Lung (tissue), 11 donors: ENCODE measurements at regions not wholly inside any gene's neighbourhood (a gene's known extent, or its start where the extent isn't known, plus 50 kb on each side); places are given as distances from the start of the nearest gene placed in this dataset.
A peak's percentile ranks its signal among the peaks of the same experiment; 100 is the strongest.

Source experiments
- ATAC-seq: fragments of 200-7000 bp; cut with Tn5 transposase; one replicate; pipeline ENCODE4 v1.9.1; 2020; ENCODE audit warnings: moderate number of reproducible peaks; ENCODE audit not compliant: insufficient read depth, low FRiP score
- DNase-seq, 3 donors: peaks; one replicate each; pipeline ENCODE4 v3.0.0-alpha.2; 2013 to 2017
- H3K27ac ChIP-seq, 2 donors: one replicate each; pipeline ENCODE4 v1.5.1; 2013; ENCODE audit warnings: mild to moderate bottlenecking in 2 of 2, moderate library complexity in 2 of 2, control low read depth in 1 of 2, inconsistent platforms in 1 of 2, low read depth in 1 of 2, low read length in 1 of 2
- H3K27me3 ChIP-seq, 3 donors: one replicate each; pipeline ENCODE4 v1.5.1; 2013; ENCODE audit warnings: low read length in 2 of 3; ENCODE audit not compliant: control insufficient read depth in 3 of 3, insufficient read depth in 3 of 3
- H3K36me3 ChIP-seq, 4 donors: one replicate each; pipeline ENCODE4 v1.5.1; 2013; ENCODE audit warnings: low read length in 4 of 4, mild to moderate bottlenecking in 1 of 4, moderate library complexity in 1 of 4; ENCODE audit not compliant: control insufficient read depth in 4 of 4, insufficient read depth in 4 of 4
- H3K4me1 ChIP-seq, 5 donors: one replicate each; pipeline ENCODE4 v1.5.1; 2013; ENCODE audit warnings: low read length in 5 of 5, mild to moderate bottlenecking in 2 of 5, moderate library complexity in 1 of 5; ENCODE audit not compliant: control insufficient read depth in 5 of 5, insufficient read depth in 5 of 5
- H3K4me3 ChIP-seq: one replicate; pipeline ENCODE4 v1.5.1; 2013; ENCODE audit warnings: mild to moderate bottlenecking, control low read depth, moderate library complexity
- H3K9ac ChIP-seq, 2 donors: one replicate each; pipeline ENCODE4 v1.5.1; 2013; ENCODE audit warnings: low read length in 2 of 2, control low read depth in 1 of 2; ENCODE audit not compliant: insufficient read depth in 1 of 2
- H3K9me3 ChIP-seq, 4 donors: one replicate each; pipeline ENCODE4 v1.5.1; 2013; ENCODE audit warnings: low read length in 3 of 4, mild to moderate bottlenecking in 1 of 4, moderate library complexity in 1 of 4; ENCODE audit not compliant: control insufficient read depth in 4 of 4, insufficient read depth in 3 of 4
- WGBS, 2 donors: extraction: QIAGEN DNeasy Blood & Tissue Kit; methylation state at CpG; one replicate each; pipeline ENCODE4 v1.1.7; 2013; 5-methylcytosine and 5-hydroxymethylcytosine counted together
- TF ChIP-seq, protein P1 (sequence below): IDR thresholded peaks from 2 replicates; pipeline ENCODE4 v1.5.1; 2012; ENCODE audit warnings: mild to moderate bottlenecking; ENCODE audit errors: control extremely low read depth, extremely low read depth
- donor health status: control.
- donor health status: control.
- donor health status: Bipolar disorder and iron deficiency.
- donor health status: healthy.
- donor health status: DM: yes; HTN: yes; CAD: no.

GRCh38 chr2:196248467-196249094 lies 77.2 kb upstream of the STK17B start:
- Histone ChIP-seq H3K9me3 (no peaks in the 10 kb centered on the region), H3K36me3 (peaks cover 0 to 5% (median 1%) of the 10 kb centered on the region in 4 donors), H3K27me3 (no peaks in the 10 kb centered on the region), H3K27ac (no peak overlapping the region), H3K4me3 (no peak overlapping the region), H3K4me1 (peaks cover 0 to 5% (median 0%) of the 10 kb centered on the region in 5 donors), H3K9ac (no peak overlapping the region)
- ATAC-seq = no peak
- DNase-seq = no peak
- TF ChIP-seq, protein P1, sequence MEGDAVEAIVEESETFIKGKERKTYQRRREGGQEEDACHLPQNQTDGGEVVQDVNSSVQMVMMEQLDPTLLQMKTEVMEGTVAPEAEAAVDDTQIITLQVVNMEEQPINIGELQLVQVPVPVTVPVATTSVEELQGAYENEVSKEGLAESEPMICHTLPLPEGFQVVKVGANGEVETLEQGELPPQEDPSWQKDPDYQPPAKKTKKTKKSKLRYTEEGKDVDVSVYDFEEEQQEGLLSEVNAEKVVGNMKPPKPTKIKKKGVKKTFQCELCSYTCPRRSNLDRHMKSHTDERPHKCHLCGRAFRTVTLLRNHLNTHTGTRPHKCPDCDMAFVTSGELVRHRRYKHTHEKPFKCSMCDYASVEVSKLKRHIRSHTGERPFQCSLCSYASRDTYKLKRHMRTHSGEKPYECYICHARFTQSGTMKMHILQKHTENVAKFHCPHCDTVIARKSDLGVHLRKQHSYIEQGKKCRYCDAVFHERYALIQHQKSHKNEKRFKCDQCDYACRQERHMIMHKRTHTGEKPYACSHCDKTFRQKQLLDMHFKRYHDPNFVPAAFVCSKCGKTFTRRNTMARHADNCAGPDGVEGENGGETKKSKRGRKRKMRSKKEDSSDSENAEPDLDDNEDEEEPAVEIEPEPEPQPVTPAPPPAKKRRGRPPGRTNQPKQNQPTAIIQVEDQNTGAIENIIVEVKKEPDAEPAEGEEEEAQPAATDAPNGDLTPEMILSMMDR = no peak
- WGBS, 2 donors = 35 to 75% methylated on average over 1 of the region's 1 CpG

DNA sequence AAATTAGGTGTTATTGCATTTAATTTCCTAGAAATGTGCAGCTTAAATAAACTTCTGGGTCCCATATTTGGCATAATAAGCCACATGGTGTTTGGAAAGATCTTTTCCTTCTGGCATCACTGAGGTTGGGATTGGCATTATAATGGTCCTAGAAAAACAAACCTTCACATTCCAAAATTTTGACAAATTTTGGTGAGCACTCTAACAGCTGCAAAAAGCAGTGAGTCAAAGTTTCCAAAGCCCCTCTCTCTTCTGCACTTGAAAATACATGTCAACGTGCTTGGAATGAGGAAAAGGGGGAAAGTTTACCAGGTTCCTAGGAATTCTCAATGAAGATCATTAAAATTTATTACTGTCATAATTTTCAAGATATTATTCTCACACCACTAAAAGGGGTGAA lies 77.8 kb upstream of the STK17B start:
- H3K27me3 ChIP-seq = no peaks in the 10 kb centered on the region
- ATAC-seq = no peak
- no peak overlapping the region for H3K9ac ChIP-seq
- TF ChIP-seq, protein P1 = no peak
- peaks cover 0 to 5% (median 0%) of the 10 kb centered on the region in 5 donors for H3K4me1 ChIP-seq
- DNase-seq = no peak
- no peak overlapping the region for H3K27ac ChIP-seq
- no peaks in the 10 kb centered on the region for H3K9me3 ChIP-seq
- 27 to 47% methylated on average over 1 of the region's 1 CpG for WGBS, 2 donors
- H3K4me3 ChIP-seq = no peak overlapping the region
- H3K36me3 ChIP-seq = peaks cover 0 to 5% (median 1%) of the 10 kb centered on the region in 4 donors

DNA sequence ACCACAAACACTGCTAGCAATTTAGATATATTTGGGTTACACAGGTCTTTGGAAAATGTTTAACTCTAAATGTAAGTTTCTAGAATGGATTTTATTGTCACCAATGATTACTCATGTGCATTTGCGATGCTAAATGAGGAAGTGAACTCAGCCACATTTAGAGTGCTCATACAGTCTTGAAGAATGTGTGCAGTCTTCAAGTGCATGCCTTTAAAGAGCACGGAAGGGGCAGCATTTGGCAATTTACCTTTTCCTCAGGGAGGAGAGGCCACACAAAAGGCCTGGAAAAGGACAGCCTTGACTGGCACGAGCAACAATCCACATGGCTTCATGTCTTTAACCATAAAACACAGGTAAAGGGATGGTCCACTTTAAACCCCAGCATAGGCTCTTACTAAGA lies 78.5 kb upstream of the STK17B start:
- no peak for ATAC-seq
- Histone ChIP-seq H3K36me3 (peaks cover 0 to 5% (median 1%) of the 10 kb centered on the region in 4 donors), H3K27me3 (no peaks in the 10 kb centered on the region), H3K27ac (peak overlapping the region in 1 of 2 donors; percentile 72), H3K9me3 (no peaks in the 10 kb centered on the region), H3K9ac (no peak overlapping the region), H3K4me1 (peaks cover 0 to 5% (median 0%) of the 10 kb centered on the region in 5 donors), H3K4me3 (no peak overlapping the region)
- DNase-seq = peak; percentile 28 to 58 (median 38)
- WGBS, 2 donors = 20 to 42% methylated on average over 3 of the region's 3 CpGs
- TF ChIP-seq, protein P1 = no peak

DNA sequence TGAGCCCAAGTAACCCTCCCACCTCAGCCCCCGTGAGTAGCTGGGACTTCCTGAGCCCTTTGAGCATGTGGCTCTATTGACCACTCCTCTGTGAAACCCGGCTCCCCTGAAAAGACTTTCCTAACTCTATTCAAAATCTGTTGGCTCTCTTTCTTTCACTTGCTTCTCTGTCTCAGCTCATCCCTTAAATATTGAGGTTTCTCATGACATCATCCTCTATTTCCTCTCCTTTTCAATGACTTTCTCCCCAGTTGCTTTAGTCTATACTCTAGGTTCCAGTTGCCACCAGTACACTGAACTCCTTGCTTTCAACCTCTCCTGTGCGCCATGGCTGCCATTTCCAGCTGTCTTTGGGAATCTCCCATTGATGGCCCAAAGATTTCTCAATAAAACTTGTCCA lies 79.8 kb upstream of the STK17B start:
- peak overlapping the region in 1 of 2 donors; percentile 13 for H3K27ac ChIP-seq
- TF ChIP-seq, protein P1 = no peak
- peaks cover 0 to 3% (median 0%) of the 10 kb centered on the region in 5 donors for H3K4me1 ChIP-seq
- no peak for DNase-seq
- H3K36me3 ChIP-seq = peaks cover 0 to 5% (median 1%) of the 10 kb centered on the region in 4 donors
- ATAC-seq = no peak
- H3K9me3 ChIP-seq = no peaks in the 10 kb centered on the region
- 96 to 98% methylated on average over 3 of the region's 3 CpGs for WGBS, 2 donors
- H3K9ac ChIP-seq = no peak overlapping the region
- H3K4me3 ChIP-seq = no peak overlapping the region
- no peaks in the 10 kb centered on the region for H3K27me3 ChIP-seq
